ENCODE measurements at regions not wholly inside any gene's neighbourhood (a gene's known extent, or its start where the extent isn't known, plus 50 kb on each side); places are given as distances from the start of the nearest gene placed in this dataset.

DNA sequence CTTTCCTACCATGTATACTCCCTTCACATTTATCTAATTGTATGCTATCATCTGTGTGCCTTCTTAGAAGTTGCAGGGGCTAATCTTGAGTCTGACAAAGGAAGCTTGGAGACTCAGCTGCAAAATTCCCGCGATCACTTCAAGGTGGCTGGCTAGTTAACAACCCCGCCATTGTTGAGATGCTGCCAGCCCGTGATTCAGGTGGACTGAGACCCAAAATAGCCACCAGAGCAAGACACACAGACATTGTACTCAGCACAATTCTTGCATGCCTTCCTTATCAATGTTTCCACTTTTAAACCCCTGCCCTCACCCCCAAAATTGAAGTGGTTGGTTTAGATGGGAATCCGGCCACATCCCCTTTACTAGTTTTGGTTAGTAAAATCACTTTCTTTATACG lies 225.8 kb upstream of the ZNF717 start:
- TF ChIP-seq EP300 (IDR thresholded peaks at IDR 0.05; ENCODE audit: low read depth) (no peak), POLR2A (IDR thresholded peaks at IDR 0.05) (no peak), POLR2AphosphoS5 (IDR thresholded peaks at IDR 0.05) (no peak), CTCF (IDR thresholded peaks at IDR 0.05) (no peak)

All from transverse colon (tissue), 4 donors.